A549 (cell line): ENCODE measurements at regions not wholly inside any gene's neighbourhood (a gene's known extent, or its start where the extent isn't known, plus 50 kb on each side); places are given as distances from the start of the nearest gene placed in this dataset.

ENCODE experiments used
- ATAC-seq, 2 experiments: fragments of 200-7000 bp in 1 of 2; fragments of >200 bp in 1 of 2; cut with Nextera tagmentation in 1 of 2; cut with Tn5 transposase in 1 of 2; 3 replicates each; pipeline versions ENCODE4 v1.8.0 to v1.9.1; 2018 to 2020; ENCODE audit warnings: mild to moderate bottlenecking in 1 of 2, moderate library complexity in 1 of 2
- CTCF ChIA-PET: fragments of 300-600 bp; sonication (Branson Sonifier 250); formaldehyde crosslinking; extraction: SDS; loops from one replicate; lab custom pipeline; 2021; ENCODE audit warnings: antibody characterized with exemption, inconsistent platforms; lab: Yijun Ruan, JAX
- POLR2A ChIA-PET: fragments of 350-600 bp; formaldehyde crosslinking; extraction: SDS; loops from one replicate; lab custom pipeline; 2021; ENCODE audit warnings: antibody characterized with exemption, inconsistent platforms; lab: Yijun Ruan, JAX
- DNase-seq, 2 experiments: peaks; one replicate each; pipeline versions ENCODE4 v3.0.0 to v3.0.0-alpha.2; 2011 to 2016; ENCODE audit warnings: low read depth in 1 of 2, low spot score in 1 of 2
- FAIRE-seq: peaks from 2 replicates; lab custom pipeline; 2011; peaks lifted over from hg19 to GRCh38; lab: Jason Lieb, UNC
- H3K27ac ChIP-seq, 2 experiments: fragments of >200 bp; sonication (Bioruptor Twin); formaldehyde crosslinking; 3 replicates each; pipeline ENCODE4 v1.5.1; 2016 to 2017
- H3K4me1 ChIP-seq: fragments of >200 bp; sonication (Bioruptor Twin); formaldehyde crosslinking; 3 replicates; pipeline ENCODE4 v1.6.1; 2016
- H3K4me2 ChIP-seq: fragments of >200 bp; sonication (Bioruptor Twin); formaldehyde crosslinking; 3 replicates; pipeline ENCODE4 v1.6.1; 2016
- H3K4me3 ChIP-seq: fragments of >200 bp; sonication (Bioruptor Twin); formaldehyde crosslinking; 3 replicates; pipeline ENCODE4 v1.5.1; 2016
- H3K9me3 ChIP-seq: fragments of >200 bp; sonication (Bioruptor Twin); formaldehyde crosslinking; 3 replicates; pipeline ENCODE4 v1.6.1; 2016
- CEBPB ChIP-seq, 2 experiments: fragments of >200 bp in 1 of 2; sonication (Bioruptor Twin) in 1 of 2; formaldehyde crosslinking in 1 of 2; IDR thresholded peaks; 2 replicates each; pipeline ENCODE4 v1.6.1; 2012 to 2016
- CHD2 ChIP-seq: fragments of 150-350 bp; IDR thresholded peaks from 2 replicates; pipeline ENCODE4 v1.6.1; 2014; ENCODE audit warnings: low read length; ENCODE audit not compliant: partially characterized antibody
- EP300 ChIP-seq, 2 experiments: fragments of >200 bp; sonication (Bioruptor Twin); formaldehyde crosslinking; IDR thresholded peaks; 2 replicates in 1 of 2; 3 replicates in 1 of 2; pipeline ENCODE4 v1.6.1; 2016 to 2017
- HDAC2 ChIP-seq: fragments of 200-600 bp; sonication (generic); IDR thresholded peaks from 2 replicates; pipeline ENCODE4 v1.6.1; 2016
- HOXB13 ChIP-seq: fragments of 250-450 bp; sonication (Bioruptor Pico); IDR thresholded peaks from 2 replicates; pipeline ENCODE4 v1.5.0; 2020; ENCODE audit warnings: low read depth, mild to moderate bottlenecking, moderate library complexity
- MAZ ChIP-seq: fragments of 150-350 bp; IDR thresholded peaks from 2 replicates; pipeline ENCODE4 v1.6.1; 2014; ENCODE audit warnings: antibody characterized with exemption, low read depth, low read length, borderline replicate concordance
- NFE2L2 ChIP-seq: fragments of 150-350 bp; conservative IDR thresholded peaks from 2 replicates; pipeline ENCODE4 v1.6.1; 2014; ENCODE audit warnings: low read length
- POLR2A ChIP-seq: IDR thresholded peaks from 2 replicates; pipeline ENCODE4 v1.6.1; 2012; ENCODE audit warnings: mild to moderate bottlenecking, low read length
- POLR2AphosphoS2 ChIP-seq: conservative IDR thresholded peaks from 2 replicates; pipeline ENCODE4 v1.6.1; 2012; ENCODE audit warnings: low read length, improper control_type of control experiment, inconsistent platforms
- RAD21 ChIP-seq, 2 experiments: fragments of >200 bp in 1 of 2; sonication (Bioruptor Twin) in 1 of 2; formaldehyde crosslinking in 1 of 2; IDR thresholded peaks in 1 of 2; conservative IDR thresholded peaks in 1 of 2; 2 replicates in 1 of 2; 3 replicates in 1 of 2; pipeline ENCODE4 v1.6.1; 2012 to 2018; ENCODE audit warnings: inconsistent platforms in 1 of 2
- RCOR1 ChIP-seq: fragments of 150-350 bp; IDR thresholded peaks from 2 replicates; pipeline ENCODE4 v1.6.1; 2014; ENCODE audit warnings: antibody characterized with exemption, low read length, low read depth
- SMC3 ChIP-seq: fragments of >200 bp; sonication (Bioruptor Twin); formaldehyde crosslinking; IDR thresholded peaks from 3 replicates; pipeline ENCODE4 v1.6.1; 2018; ENCODE audit warnings: inconsistent platforms
- TFCP2L1 ChIP-seq: fragments of 250-450 bp; sonication (Bioruptor Pico); IDR thresholded peaks from 2 replicates; pipeline ENCODE4 v1.5.0; 2021; ENCODE audit warnings: mild to moderate bottlenecking
- ZC3H11A ChIP-seq: fragments of 450-650 bp; IDR thresholded peaks from 2 replicates; pipeline ENCODE4 v1.6.1; 2014; ENCODE audit warnings: antibody characterized with exemption, mild to moderate bottlenecking
- ZNF302 ChIP-seq: fragments of 250-450 bp; sonication (Bioruptor Pico); IDR thresholded peaks from 2 replicates; pipeline ENCODE4 v1.9.0; 2021; ENCODE audit warnings: inconsistent platforms, mild to moderate bottlenecking, moderate library complexity
- WGBS: methylation state at CpG from one replicate; pipeline ENCODE4 v1.1.6; 2017; ENCODE audit errors: missing lambda C conversion rate; 5-methylcytosine and 5-hydroxymethylcytosine counted together
- TF ChIP-seq, protein P1 (sequence below): fragments of 150-350 bp; IDR thresholded peaks from 2 replicates; pipeline ENCODE4 v1.6.1; 2014; ENCODE audit warnings: low read depth, mild to moderate bottlenecking, low read length
- TF ChIP-seq, protein P2 (sequence below): fragments of 200-600 bp; sonication (generic); IDR thresholded peaks from 2 replicates; pipeline ENCODE4 v1.6.1; 2016; ENCODE audit warnings: antibody characterized with exemption, mild to moderate bottlenecking, moderate library complexity
- TF ChIP-seq, protein P3 (sequence below): fragments of >200 bp; sonication (Bioruptor Twin); formaldehyde crosslinking; IDR thresholded peaks from 3 replicates; pipeline ENCODE4 v1.5.1; 2016

DNA sequence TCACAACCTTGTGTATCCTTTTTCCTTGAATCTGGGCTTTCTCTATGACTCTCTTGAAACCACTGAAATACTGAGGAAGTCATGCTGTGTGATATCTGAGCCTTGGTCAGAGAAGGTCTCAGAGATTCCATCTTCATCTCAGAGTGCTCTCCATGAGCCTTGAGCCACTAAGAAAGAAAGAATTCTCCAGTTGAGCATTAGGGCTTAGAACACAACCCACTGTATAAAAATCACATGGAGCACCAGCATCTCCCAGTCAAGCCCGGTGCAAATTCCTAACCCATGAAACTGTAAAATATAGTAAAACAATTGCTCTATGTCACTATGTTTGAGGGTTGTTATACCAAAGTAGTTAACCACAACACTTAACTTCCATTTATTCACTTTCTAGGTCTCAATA is 181.4 kb downstream of the MOXD1 start:
- H3K4me3 ChIP-seq, result no peak overlapping the region
- no peak for DNase-seq
- H3K27ac ChIP-seq, result no peak overlapping the region
- no peak for TF ChIP-seq EP300 (IDR thresholded peaks at IDR 0.05)
- no peak for TF ChIP-seq NFE2L2
- no peak for TF ChIP-seq POLR2A
- TF ChIP-seq, protein P1, sequence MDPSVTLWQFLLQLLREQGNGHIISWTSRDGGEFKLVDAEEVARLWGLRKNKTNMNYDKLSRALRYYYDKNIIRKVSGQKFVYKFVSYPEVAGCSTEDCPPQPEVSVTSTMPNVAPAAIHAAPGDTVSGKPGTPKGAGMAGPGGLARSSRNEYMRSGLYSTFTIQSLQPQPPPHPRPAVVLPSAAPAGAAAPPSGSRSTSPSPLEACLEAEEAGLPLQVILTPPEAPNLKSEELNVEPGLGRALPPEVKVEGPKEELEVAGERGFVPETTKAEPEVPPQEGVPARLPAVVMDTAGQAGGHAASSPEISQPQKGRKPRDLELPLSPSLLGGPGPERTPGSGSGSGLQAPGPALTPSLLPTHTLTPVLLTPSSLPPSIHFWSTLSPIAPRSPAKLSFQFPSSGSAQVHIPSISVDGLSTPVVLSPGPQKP, result no peak
- no peak for TF ChIP-seq RCOR1
- no peak for TF ChIP-seq ZNF302 (CRISPR knock-in tag)
- TF ChIP-seq ZC3H11A, result no peak
- no peak for TF ChIP-seq TFCP2L1 (CRISPR knock-in tag)
- TF ChIP-seq CHD2, result no peak
- no peak for TF ChIP-seq CEBPB (IDR thresholded peaks at IDR 0.05)
- TF ChIP-seq HOXB13 (CRISPR knock-in tag), result no peak
- no peak for TF ChIP-seq MAZ
- TF ChIP-seq HDAC2, result no peak
- TF ChIP-seq, protein P2, sequence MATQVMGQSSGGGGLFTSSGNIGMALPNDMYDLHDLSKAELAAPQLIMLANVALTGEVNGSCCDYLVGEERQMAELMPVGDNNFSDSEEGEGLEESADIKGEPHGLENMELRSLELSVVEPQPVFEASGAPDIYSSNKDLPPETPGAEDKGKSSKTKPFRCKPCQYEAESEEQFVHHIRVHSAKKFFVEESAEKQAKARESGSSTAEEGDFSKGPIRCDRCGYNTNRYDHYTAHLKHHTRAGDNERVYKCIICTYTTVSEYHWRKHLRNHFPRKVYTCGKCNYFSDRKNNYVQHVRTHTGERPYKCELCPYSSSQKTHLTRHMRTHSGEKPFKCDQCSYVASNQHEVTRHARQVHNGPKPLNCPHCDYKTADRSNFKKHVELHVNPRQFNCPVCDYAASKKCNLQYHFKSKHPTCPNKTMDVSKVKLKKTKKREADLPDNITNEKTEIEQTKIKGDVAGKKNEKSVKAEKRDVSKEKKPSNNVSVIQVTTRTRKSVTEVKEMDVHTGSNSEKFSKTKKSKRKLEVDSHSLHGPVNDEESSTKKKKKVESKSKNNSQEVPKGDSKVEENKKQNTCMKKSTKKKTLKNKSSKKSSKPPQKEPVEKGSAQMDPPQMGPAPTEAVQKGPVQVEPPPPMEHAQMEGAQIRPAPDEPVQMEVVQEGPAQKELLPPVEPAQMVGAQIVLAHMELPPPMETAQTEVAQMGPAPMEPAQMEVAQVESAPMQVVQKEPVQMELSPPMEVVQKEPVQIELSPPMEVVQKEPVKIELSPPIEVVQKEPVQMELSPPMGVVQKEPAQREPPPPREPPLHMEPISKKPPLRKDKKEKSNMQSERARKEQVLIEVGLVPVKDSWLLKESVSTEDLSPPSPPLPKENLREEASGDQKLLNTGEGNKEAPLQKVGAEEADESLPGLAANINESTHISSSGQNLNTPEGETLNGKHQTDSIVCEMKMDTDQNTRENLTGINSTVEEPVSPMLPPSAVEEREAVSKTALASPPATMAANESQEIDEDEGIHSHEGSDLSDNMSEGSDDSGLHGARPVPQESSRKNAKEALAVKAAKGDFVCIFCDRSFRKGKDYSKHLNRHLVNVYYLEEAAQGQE, result no peak
- no peak for FAIRE-seq
- H3K4me1 ChIP-seq, result no peaks in the 10 kb centered on the region
- H3K9me3 ChIP-seq, result no peaks in the 10 kb centered on the region
- POLR2A ChIA-PET, result no interaction called here
- no peak for ATAC-seq
- no peak overlapping the region for H3K4me2 ChIP-seq
- WGBS, result 69% methylated on average over 1 of the region's 1 CpG
- CTCF ChIA-PET, result interaction anchor here (1.2 kb wide), 1 partner anchor 305 kb away, joined by 3 read pairs; no protein-coding TSS in a partner anchor

DNA sequence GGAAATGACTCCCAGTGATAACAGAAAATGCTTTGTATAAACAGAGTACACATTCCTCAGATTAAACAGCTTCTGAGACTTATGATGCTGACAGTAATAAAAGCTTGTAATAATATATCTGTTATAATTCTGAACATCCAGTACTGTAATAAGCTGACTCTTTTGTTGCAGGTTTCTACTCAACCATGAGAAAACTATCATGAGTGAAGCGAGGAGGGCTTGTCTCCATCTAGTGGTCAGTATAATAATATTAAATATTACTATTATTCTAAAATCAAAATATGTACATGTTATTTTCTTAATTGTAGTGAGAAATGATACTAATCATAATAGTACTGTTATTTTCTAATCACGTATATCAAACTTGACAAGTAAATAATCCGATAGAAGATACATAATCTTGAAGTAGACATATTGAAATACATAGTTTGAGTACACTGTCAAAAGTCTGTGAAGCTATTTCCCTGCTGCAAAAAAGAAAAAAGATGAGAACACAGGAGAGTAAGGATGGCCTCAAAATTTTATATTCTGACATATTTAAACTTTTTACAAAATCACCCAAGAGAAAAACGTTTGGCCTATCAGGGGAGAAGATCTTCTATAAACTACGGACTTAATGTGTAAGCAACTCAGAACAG is 183.1 kb downstream of the MOXD1 start:
- DNase-seq, result no peak
- H3K9me3 ChIP-seq, result no peaks in the 10 kb centered on the region
- H3K4me2 ChIP-seq, result no peak overlapping the region
- H3K4me3 ChIP-seq, result no peak overlapping the region
- 21% methylated on average over 5 of the region's 5 CpGs for WGBS
- ChIA-PET POLR2A (interaction anchor here (1.6 kb wide), 1 partner anchor 267 kb away, joined by 5 read pairs; the partner anchor contains the start of gene CCN2), CTCF (interaction anchor here (0.6 to 2.3 kb wide), 14 partner anchors 12 to 303 kb away, joined by 3 to 32 read pairs (median 4); no protein-coding TSS in a partner anchor)
- TF ChIP-seq, protein P3, sequence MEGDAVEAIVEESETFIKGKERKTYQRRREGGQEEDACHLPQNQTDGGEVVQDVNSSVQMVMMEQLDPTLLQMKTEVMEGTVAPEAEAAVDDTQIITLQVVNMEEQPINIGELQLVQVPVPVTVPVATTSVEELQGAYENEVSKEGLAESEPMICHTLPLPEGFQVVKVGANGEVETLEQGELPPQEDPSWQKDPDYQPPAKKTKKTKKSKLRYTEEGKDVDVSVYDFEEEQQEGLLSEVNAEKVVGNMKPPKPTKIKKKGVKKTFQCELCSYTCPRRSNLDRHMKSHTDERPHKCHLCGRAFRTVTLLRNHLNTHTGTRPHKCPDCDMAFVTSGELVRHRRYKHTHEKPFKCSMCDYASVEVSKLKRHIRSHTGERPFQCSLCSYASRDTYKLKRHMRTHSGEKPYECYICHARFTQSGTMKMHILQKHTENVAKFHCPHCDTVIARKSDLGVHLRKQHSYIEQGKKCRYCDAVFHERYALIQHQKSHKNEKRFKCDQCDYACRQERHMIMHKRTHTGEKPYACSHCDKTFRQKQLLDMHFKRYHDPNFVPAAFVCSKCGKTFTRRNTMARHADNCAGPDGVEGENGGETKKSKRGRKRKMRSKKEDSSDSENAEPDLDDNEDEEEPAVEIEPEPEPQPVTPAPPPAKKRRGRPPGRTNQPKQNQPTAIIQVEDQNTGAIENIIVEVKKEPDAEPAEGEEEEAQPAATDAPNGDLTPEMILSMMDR, result peak; percentile 57
- TF ChIP-seq POLR2AphosphoS2 (no peak), HOXB13 (CRISPR knock-in tag) (no peak), RAD21 (conservative IDR thresholded peaks at IDR 0.05 in 1 of 2, IDR thresholded peaks at IDR 0.05 in 1 of 2) (peak; percentile 48 to 53), SMC3 (peak; percentile 64)
- ATAC-seq, result no peak
- no peak overlapping the region for H3K27ac ChIP-seq
- H3K4me1 ChIP-seq, result no peaks in the 10 kb centered on the region
- no peak for FAIRE-seq
